ELR (cell line): ENCODE measurements at regions not wholly inside any gene's neighbourhood (a gene's known extent, or its start where the extent isn't known, plus 50 kb on each side); places are given as distances from the start of the nearest gene placed in this dataset.
"Not testable (repeated sequence)": the region's sequence is repeated elsewhere in the genome, so short reads cannot be mapped to it uniquely, and the experiment has no call there.

ENCODE experiments used
- DNase-seq: peaks from one replicate; pipeline ENCODE4 v3.0.0-alpha.2; 2015; ENCODE audit warnings: low read depth

GRCh38 chr3:159726231-159726964, 262.2 kb upstream of the IL12A start:
- peak; percentile 89 for DNase-seq

GRCh38 chr3:159727506-159727905, 261.1 kb upstream of the IL12A start:
- peak; percentile 32 for DNase-seq

GRCh38 chr3:159731254-159731653, 257.4 kb upstream of the IL12A start:
- DNase-seq, result no peak

GRCh38 chr3:159732172-159733111, 256.2 kb upstream of the IL12A start:
- DNase-seq, result peak; percentile 77

- DNase-seq, result peak; percentile 88
Observed at GRCh38 chr3:159733194-159733860, 255.3 kb upstream of the IL12A start.

GRCh38 chr3:159734681-159735080, 254.0 kb upstream of the IL12A start:
- DNase-seq, result no peak

GRCh38 chr3:159739166-159739565, 249.5 kb upstream of the IL12A start:
- DNase-seq, result no peak

- DNase-seq, result no peak
Observed at GRCh38 chr3:159739969-159740368, 248.7 kb upstream of the IL12A start.

GRCh38 chr3:159741281-159741680, 247.4 kb upstream of the IL12A start:
- DNase-seq, result no peak

- no peak for DNase-seq
Observed at GRCh38 chr3:159748425-159748824, 240.2 kb upstream of the IL12A start.

GRCh38 chr3:159749406-159749805, 239.2 kb upstream of the IL12A start:
- DNase-seq, result no peak

- DNase-seq, result peak; percentile 32
Observed at GRCh38 chr3:159751146-159751545, 237.5 kb upstream of the IL12A start.

GRCh38 chr3:159751752-159752151, 236.9 kb upstream of the IL12A start:
- DNase-seq, result peak; percentile 77

- not testable (repeated sequence) for DNase-seq
Observed at GRCh38 chr3:159756279-159757207, 232.1 kb upstream of the IL12A start.

- no peak for DNase-seq
Observed at GRCh38 chr3:159757341-159758060, 231.1 kb upstream of the IL12A start.

GRCh38 chr3:159760046-159760445, 228.6 kb upstream of the IL12A start:
- DNase-seq, result no peak

- peak; percentile 63 for DNase-seq
Observed at GRCh38 chr3:159761369-159761768, 227.3 kb upstream of the IL12A start.

- DNase-seq, result peak; percentile 77
Observed at GRCh38 chr3:159761848-159762635, 226.6 kb upstream of the IL12A start.

- peak; percentile 96 for DNase-seq
Observed at GRCh38 chr3:159763011-159763601, 225.5 kb upstream of the IL12A start.
